WTC11 (cell line): ENCODE measurements at regions not wholly inside any gene's neighbourhood (a gene's known extent, or its start where the extent isn't known, plus 50 kb on each side); places are given as distances from the start of the nearest gene placed in this dataset.

Experiments used
- ATAC-seq: fragments of 200-7000 bp; cut with Tn5 transposase; 2 replicates; pipeline ENCODE4 v1.10.0; 2021; ENCODE audit warnings: mild to moderate bottlenecking, moderate library complexity
- CTCF ChIA-PET: fragments of 300-600 bp; sonication (Branson Sonifier 250); formaldehyde crosslinking; loops from one replicate; lab custom pipeline; 2021; ENCODE audit warnings: antibody characterized with exemption; lab: Charles Lee
- POLR2A ChIA-PET: fragments of 350-600 bp; sonication (Branson Sonifier 250); formaldehyde crosslinking; loops from one replicate; lab custom pipeline; 2021; ENCODE audit warnings: antibody characterized with exemption; lab: Charles Lee
- DNase-seq: peaks from one replicate; pipeline ENCODE4 v3.0.0; 2021; ENCODE audit warnings: low spot score
- H3K27ac Mint-ChIP-seq: 2 replicates; pipeline ENCODE4 v1.8.0; 2021; ENCODE audit warnings: mixed read lengths
- H3K27me3 Mint-ChIP-seq: 2 replicates; pipeline ENCODE4 v1.8.0; 2021; ENCODE audit warnings: low read depth, mild to moderate bottlenecking, moderate library complexity, mixed read lengths
- H3K36me3 Mint-ChIP-seq: 2 replicates; pipeline ENCODE4 v1.8.0; 2021; ENCODE audit warnings: mixed read lengths
- H3K4me1 Mint-ChIP-seq: 2 replicates; pipeline ENCODE4 v1.8.0; 2022; ENCODE audit warnings: mixed read lengths
- H3K4me3 Mint-ChIP-seq: 2 replicates; pipeline ENCODE4 v1.8.0; 2021; ENCODE audit warnings: mild to moderate bottlenecking, moderate library complexity, mixed read lengths
- H3K9me3 Mint-ChIP-seq: 2 replicates; pipeline ENCODE4 v1.8.0; 2021; ENCODE audit warnings: mixed read lengths
- ATF6 ChIP-seq: sonication (generic); formaldehyde crosslinking; IDR thresholded peaks from 2 replicates; pipeline ENCODE4 v1.8.1; 2023; ENCODE audit warnings: mild to moderate bottlenecking, missing genetic modification reagents
- CBFB ChIP-seq: sonication (generic); formaldehyde crosslinking; IDR thresholded peaks from 2 replicates; pipeline ENCODE4 v1.8.1; 2022; ENCODE audit warnings: mild to moderate bottlenecking, low read depth, missing genetic modification reagents
- CDX4 ChIP-seq: fragments of 250-450 bp; sonication (Bioruptor Pico); IDR thresholded peaks from 2 replicates; pipeline ENCODE4 v1.9.0; 2021; ENCODE audit warnings: moderate library complexity, mild to moderate bottlenecking, inconsistent platforms, borderline replicate concordance
- E2F4 ChIP-seq: sonication (generic); formaldehyde crosslinking; IDR thresholded peaks from 2 replicates; pipeline ENCODE4 v1.8.1; 2022; ENCODE audit warnings: low read depth, mild to moderate bottlenecking, moderate library complexity, missing genetic modification reagents, borderline replicate concordance
- ERG ChIP-seq: fragments of 250-450 bp; sonication (Bioruptor Pico); IDR thresholded peaks from 2 replicates; pipeline ENCODE4 v1.8.0; 2021; ENCODE audit warnings: mild to moderate bottlenecking
- ESRRA ChIP-seq: sonication (generic); formaldehyde crosslinking; IDR thresholded peaks from 2 replicates; pipeline ENCODE4 v1.8.1; 2022; ENCODE audit warnings: mild to moderate bottlenecking, missing genetic modification reagents, borderline replicate concordance
- FOXP1 ChIP-seq: sonication (generic); formaldehyde crosslinking; IDR thresholded peaks from 2 replicates; pipeline ENCODE4 v1.8.0; 2022; ENCODE audit warnings: missing genetic modification reagents, mild to moderate bottlenecking, moderate library complexity, borderline replicate concordance
- HMGA2 ChIP-seq: fragments of 250-450 bp; sonication (Bioruptor Pico); IDR thresholded peaks from 2 replicates; pipeline ENCODE4 v1.4.0; 2021; ENCODE audit warnings: mild to moderate bottlenecking, moderate library complexity
- IRF1 ChIP-seq: sonication (generic); formaldehyde crosslinking; IDR thresholded peaks from 2 replicates; pipeline ENCODE4 v1.8.0; 2023; ENCODE audit warnings: missing genetic modification reagents
- JUN ChIP-seq: sonication (generic); formaldehyde crosslinking; IDR thresholded peaks from 2 replicates; pipeline ENCODE4 v1.8.0; 2023; ENCODE audit warnings: mild to moderate bottlenecking, missing genetic modification reagents
- KAT7 ChIP-seq: sonication (generic); formaldehyde crosslinking; IDR thresholded peaks from 2 replicates; pipeline ENCODE4 v1.8.1; 2023; ENCODE audit warnings: missing genetic modification reagents, mild to moderate bottlenecking, borderline replicate concordance
- MLX ChIP-seq: sonication (generic); formaldehyde crosslinking; IDR thresholded peaks from 2 replicates; pipeline ENCODE4 v1.8.1; 2023; ENCODE audit warnings: mild to moderate bottlenecking, missing genetic modification reagents, moderate library complexity
- NFATC4 ChIP-seq: fragments of 250-450 bp; sonication (Bioruptor Pico); IDR thresholded peaks from 2 replicates; pipeline ENCODE4 v1.9.0; 2021; ENCODE audit warnings: mild to moderate bottlenecking
- NR3C1 ChIP-seq: sonication (generic); formaldehyde crosslinking; conservative IDR thresholded peaks from 2 replicates; pipeline ENCODE4 v1.8.1; 2023; ENCODE audit warnings: low read depth, mild to moderate bottlenecking, missing genetic modification reagents
- PRDM15 ChIP-seq: sonication (generic); formaldehyde crosslinking; IDR thresholded peaks from 2 replicates; pipeline ENCODE4 v1.8.0; 2022; ENCODE audit warnings: missing genetic modification reagents
- TEAD1 ChIP-seq: sonication (generic); formaldehyde crosslinking; IDR thresholded peaks from 2 replicates; pipeline ENCODE4 v1.8.0; 2022; ENCODE audit warnings: mild to moderate bottlenecking, missing genetic modification reagents
- ZMAT4 ChIP-seq: fragments of 250-450 bp; sonication (Bioruptor Pico); IDR thresholded peaks from 2 replicates; pipeline ENCODE4 v1.9.0; 2021; ENCODE audit warnings: mild to moderate bottlenecking
- ZNF219 ChIP-seq: sonication (generic); formaldehyde crosslinking; IDR thresholded peaks from 2 replicates; pipeline ENCODE4 v1.8.0; 2023; ENCODE audit warnings: missing genetic modification reagents, mild to moderate bottlenecking, borderline replicate concordance
- ZNF232 ChIP-seq: sonication (generic); formaldehyde crosslinking; IDR thresholded peaks from 2 replicates; pipeline ENCODE4 v1.8.0; 2022; ENCODE audit warnings: mild to moderate bottlenecking, missing genetic modification reagents
- ZNF281 ChIP-seq: sonication (generic); formaldehyde crosslinking; IDR thresholded peaks from 2 replicates; pipeline ENCODE4 v1.8.0; 2023; ENCODE audit warnings: mild to moderate bottlenecking, missing genetic modification reagents

- Mint-ChIP-seq H3K4me1 (peaks cover 27% of the 10 kb centered on the region), H3K4me3 (no peak overlapping the region)
- POLR2A ChIA-PET = no interaction called here
- TF ChIP-seq NR3C1 (CRISPR knock-in tag) (no peak), CDX4 (CRISPR knock-in tag) (no peak), NFATC4 (CRISPR knock-in tag) (no peak), E2F4 (CRISPR knock-in tag) (no peak), TEAD1 (CRISPR knock-in tag) (no peak), ZNF219 (CRISPR knock-in tag) (no peak), ERG (no peak), ATF6 (CRISPR knock-in tag) (no peak), FOXP1 (no peak), MLX (CRISPR knock-in tag) (no peak), ZNF281 (no peak), PRDM15 (no peak), CBFB (CRISPR knock-in tag) (no peak), ESRRA (CRISPR knock-in tag) (no peak), KAT7 (CRISPR knock-in tag) (no peak), ZMAT4 (CRISPR knock-in tag) (no peak), ZNF232 (CRISPR knock-in tag) (no peak), HMGA2 (no peak), JUN (CRISPR knock-in tag) (no peak), IRF1 (CRISPR knock-in tag) (no peak)
- TF ChIP-seq, all 79 proteins: peak for 0
- Mint-ChIP-seq H3K36me3 (no peaks in the 10 kb centered on the region), H3K27me3 (no peaks in the 10 kb centered on the region), H3K9me3 (no peaks in the 10 kb centered on the region), H3K27ac (no peak overlapping the region)
- no peak for ATAC-seq
- no peak for DNase-seq
- CTCF ChIA-PET = interaction anchor here (0.9 to 2.1 kb wide), 2 partner anchors 86 to 87 kb away, joined by 4 to 7 read pairs; no protein-coding TSS in a partner anchor
These were observed 96.8 kb upstream of the SOX2 start for GRCh38 chr3:181614878-181615277.
